ENCODE measurements at regions not wholly inside any gene's neighbourhood (a gene's known extent, or its start where the extent isn't known, plus 50 kb on each side); places are given as distances from the start of the nearest gene placed in this dataset.

DNA sequence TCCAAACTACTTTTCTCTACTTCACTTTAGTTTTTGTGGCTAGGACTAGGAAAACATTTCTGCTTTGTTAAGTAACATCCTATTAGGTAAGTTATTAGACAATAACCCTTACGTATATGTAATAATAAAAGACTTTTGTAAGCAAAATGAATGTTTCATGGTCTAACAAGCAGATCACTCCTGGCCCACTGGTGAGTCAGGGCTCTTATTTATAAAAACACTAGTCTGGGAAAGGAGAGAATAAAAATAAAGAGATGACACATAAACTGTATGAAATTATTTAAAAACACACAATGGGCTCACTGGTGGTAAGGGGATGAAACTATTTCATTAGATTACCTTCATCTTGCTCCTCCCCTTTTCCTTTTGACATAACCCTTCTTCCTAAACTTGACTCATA lies 2212.2 kb upstream of the ACO1 start:
- H3K9ac ChIP-seq (ENCODE audit: insufficient read depth, low read depth, low read length): no peak overlapping the region
- no peak for FAIRE-seq
- H3K27me3 ChIP-seq (ENCODE audit: control insufficient read depth in 1 of 2, insufficient read depth in 2 of 2, low read length in 2 of 2): no peaks in the 10 kb centered on the region
- no peak overlapping the region for H3K4me3 ChIP-seq (replicated peaks in 1 of 3; ENCODE audit: insufficient read depth in 1 of 3, low read depth in 2 of 3, low read length in 3 of 3)
- no peak for ATAC-seq
- 38% methylated on average over 1 of the region's 1 CpG for WGBS (ENCODE audit: low lambda C conversion rate)
- CTCF ChIA-PET (ENCODE audit: low intra/inter-chr PET ratio, low total read pairs): no interaction called here
- no peak overlapping the region for H2AFZ ChIP-seq (ENCODE audit: low read length)
- no peaks in the 10 kb centered on the region for H3K9me3 ChIP-seq (ENCODE audit: low read length)
- H3K79me2 ChIP-seq (ENCODE audit: insufficient read depth, low read length): no peaks in the 10 kb centered on the region
- in situ Hi-C loops (cut with HindIII; ENCODE audit: extremely low pct_ligation_motif_present, low pct_unique_long_range_greater_than_20kb) (no loop called here), intact Hi-C loops (cut with micrococcal nuclease; ENCODE audit: unreplicated experiment) (no loop called here)
- BruUV-seq (replicated peaks): no TSS peak
- no peaks in the 10 kb centered on the region for H4K20me1 ChIP-seq (ENCODE audit: insufficient read depth, low read length)
- POLR2A ChIA-PET: no interaction called here
- no peaks in the 10 kb centered on the region for H3K36me3 ChIP-seq (replicated peaks in 1 of 2; ENCODE audit: control insufficient read depth in 1 of 2, insufficient read depth in 2 of 2, low read length in 2 of 2)
- DNase-seq (ENCODE audit: low spot score): no peak
- H3K4me2 ChIP-seq (ENCODE audit: low read depth, low read length): no peak overlapping the region
- no peak overlapping the region for H3K27ac ChIP-seq (ENCODE audit: extremely low read length, insufficient read depth, low read length)
- TF ChIP-seq ZMYM4 (CRISPR knock-in tag; IDR thresholded peaks at IDR 0.05) (no peak), ZNF496 (CRISPR knock-in tag; IDR thresholded peaks at IDR 0.05; ENCODE audit: insufficient replicate concordance) (no peak), CBX1 (IDR thresholded peaks at IDR 0.05; ENCODE audit: low read depth) (no peak), POLR2A (IDR thresholded peaks at IDR 0.05; ENCODE audit: insufficient read depth in 1 of 2, low read depth in 2 of 2, low read length in 2 of 2) (no peak), ZNF234 (CRISPR knock-in tag; conservative IDR thresholded peaks at IDR 0.05) (no peak), PHF21A (CRISPR knock-in tag; IDR thresholded peaks at IDR 0.05) (no peak), HNRNPLL (IDR thresholded peaks at IDR 0.05; ENCODE audit: low read depth, low read length, poor library complexity, severe bottlenecking) (no peak), ZNF432 (CRISPR knock-in tag; IDR thresholded peaks at IDR 0.05; ENCODE audit: borderline replicate concordance) (no peak), HOXD1 (CRISPR knock-in tag; IDR thresholded peaks at IDR 0.05) (no peak), ELK4 (CRISPR knock-in tag; IDR thresholded peaks at IDR 0.05; ENCODE audit: borderline replicate concordance) (no peak), DMAP1 (CRISPR knock-in tag; IDR thresholded peaks at IDR 0.05) (no peak)
- TF ChIP-seq, protein P1, sequence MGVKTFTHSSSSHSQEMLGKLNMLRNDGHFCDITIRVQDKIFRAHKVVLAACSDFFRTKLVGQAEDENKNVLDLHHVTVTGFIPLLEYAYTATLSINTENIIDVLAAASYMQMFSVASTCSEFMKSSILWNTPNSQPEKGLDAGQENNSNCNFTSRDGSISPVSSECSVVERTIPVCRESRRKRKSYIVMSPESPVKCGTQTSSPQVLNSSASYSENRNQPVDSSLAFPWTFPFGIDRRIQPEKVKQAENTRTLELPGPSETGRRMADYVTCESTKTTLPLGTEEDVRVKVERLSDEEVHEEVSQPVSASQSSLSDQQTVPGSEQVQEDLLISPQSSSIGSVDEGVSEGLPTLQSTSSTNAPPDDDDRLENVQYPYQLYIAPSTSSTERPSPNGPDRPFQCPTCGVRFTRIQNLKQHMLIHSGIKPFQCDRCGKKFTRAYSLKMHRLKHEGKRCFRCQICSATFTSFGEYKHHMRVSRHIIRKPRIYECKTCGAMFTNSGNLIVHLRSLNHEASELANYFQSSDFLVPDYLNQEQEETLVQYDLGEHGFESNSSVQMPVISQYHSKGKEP (CRISPR knock-in tag; IDR thresholded peaks at IDR 0.05): no peak
- H3K4me1 ChIP-seq (ENCODE audit: insufficient read depth, low read length): no peaks in the 10 kb centered on the region
